SK-N-MC (cell line): ENCODE measurements at regions not wholly inside any gene's neighbourhood (a gene's known extent, or its start where the extent isn't known, plus 50 kb on each side); places are given as distances from the start of the nearest gene placed in this dataset.
"Not testable (repeated sequence)": the region's sequence is repeated elsewhere in the genome, so short reads cannot be mapped to it uniquely, and the experiment has no call there.

Source experiments
- EZH2 ChIP-seq: fragments of 200-600 bp; sonication (generic); IDR thresholded peaks from one replicate; pipeline ENCODE4 v1.6.1; 2017; ENCODE audit warnings: antibody characterized with exemption
- POLR2AphosphoS5 ChIP-seq: IDR thresholded peaks from 2 replicates; pipeline ENCODE4 v1.6.1; 2012; ENCODE audit warnings: mild to moderate bottlenecking, low read depth, low read length, borderline replicate concordance

DNA sequence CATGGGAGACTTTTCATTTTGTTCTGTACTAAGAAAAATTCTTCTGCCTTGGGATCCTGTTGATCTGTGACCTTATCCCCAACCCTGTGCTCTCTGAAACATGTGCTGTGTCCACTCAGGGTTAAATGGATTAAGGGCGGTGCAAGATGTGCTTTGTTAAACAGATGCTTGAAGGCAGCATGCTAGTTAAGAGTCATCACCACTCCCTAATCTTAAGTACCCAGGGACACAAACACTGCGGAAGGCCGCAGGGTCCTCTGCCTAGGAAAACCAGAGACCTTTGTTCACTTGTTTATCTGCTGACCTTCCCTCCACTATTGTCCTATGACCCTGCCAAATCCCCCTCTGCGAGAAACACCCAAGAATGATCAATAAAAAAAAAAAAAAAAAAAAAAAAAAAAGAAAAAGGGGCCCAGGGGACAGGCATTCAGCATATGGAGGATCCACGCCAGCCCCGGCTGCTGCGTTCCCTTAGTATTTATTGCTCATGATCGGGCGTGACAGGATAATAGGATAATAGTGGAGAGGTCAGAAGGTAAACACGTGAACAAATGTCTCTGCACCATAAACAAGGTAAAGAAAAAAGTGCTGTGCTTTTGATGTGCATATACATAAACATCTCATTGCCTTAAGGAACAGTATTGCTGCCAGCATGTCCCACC lies 113.7 kb upstream of the ZNF92 start:
- not testable (repeated sequence) for TF ChIP-seq POLR2AphosphoS5, EZH2
